ENCODE measurements at regions not wholly inside any gene's neighbourhood (a gene's known extent, or its start where the extent isn't known, plus 50 kb on each side); places are given as distances from the start of the nearest gene placed in this dataset.

DNA sequence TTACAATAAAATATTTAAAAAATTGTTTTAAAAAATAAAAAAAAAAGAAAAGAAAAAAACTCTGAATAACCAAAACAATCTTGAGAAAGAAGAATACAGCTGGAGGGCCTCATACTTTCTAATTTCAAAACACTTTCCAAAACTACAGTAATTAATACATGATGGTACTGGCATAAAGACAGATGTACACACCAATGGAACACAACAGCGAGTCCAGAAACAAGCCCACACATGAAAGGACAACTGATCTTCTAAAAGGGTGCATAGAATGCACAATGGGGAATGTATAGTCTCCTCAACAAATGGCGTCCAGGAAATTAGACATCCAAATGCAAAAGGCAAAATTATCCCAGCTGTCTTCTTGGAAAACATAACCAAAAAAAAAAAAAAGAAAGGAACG is 99.6 kb downstream of the LURAP1L start:
- H3K9me3 Mint-ChIP-seq = peaks cover 3% of the 10 kb centered on the region
- H3K36me3 Mint-ChIP-seq (ENCODE audit: low read depth) = no peaks in the 10 kb centered on the region
- no peaks in the 10 kb centered on the region for H3K27me3 Mint-ChIP-seq
- ChIA-PET POLR2A (no interaction called here), CTCF (no interaction called here)
- H3K27ac Mint-ChIP-seq = no peak overlapping the region
- no peaks in the 10 kb centered on the region for H3K4me1 Mint-ChIP-seq
- no peak overlapping the region for H3K4me3 Mint-ChIP-seq
- no peak for DNase-seq

DNA sequence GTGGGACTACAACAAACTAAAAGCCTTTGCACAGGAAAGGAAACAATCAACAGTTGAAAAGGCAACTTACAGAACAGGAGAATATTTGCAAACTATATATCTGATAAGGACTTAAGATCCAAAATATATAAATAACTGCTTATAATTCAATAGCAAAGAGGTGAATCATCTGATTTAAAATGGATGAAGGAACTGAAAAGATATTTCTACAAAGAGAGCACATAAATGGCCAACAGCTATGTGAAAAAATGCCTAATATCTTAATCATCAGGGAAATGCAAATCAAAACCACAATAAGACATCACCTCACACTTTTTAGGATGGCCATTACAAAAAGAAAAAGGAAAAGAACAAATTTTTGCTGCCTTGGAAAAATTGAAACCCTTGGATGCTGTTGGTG is 100.4 kb downstream of the LURAP1L start:
- Mint-ChIP-seq H3K4me1 (no peaks in the 10 kb centered on the region), H3K27me3 (no peaks in the 10 kb centered on the region), H3K27ac (no peak overlapping the region), H3K9me3 (peaks cover 3% of the 10 kb centered on the region), H3K4me3 (no peak overlapping the region), H3K36me3 (ENCODE audit: low read depth) (no peaks in the 10 kb centered on the region)
- CTCF ChIA-PET = no interaction called here
- POLR2A ChIA-PET = no interaction called here
- DNase-seq = no peak

DNA sequence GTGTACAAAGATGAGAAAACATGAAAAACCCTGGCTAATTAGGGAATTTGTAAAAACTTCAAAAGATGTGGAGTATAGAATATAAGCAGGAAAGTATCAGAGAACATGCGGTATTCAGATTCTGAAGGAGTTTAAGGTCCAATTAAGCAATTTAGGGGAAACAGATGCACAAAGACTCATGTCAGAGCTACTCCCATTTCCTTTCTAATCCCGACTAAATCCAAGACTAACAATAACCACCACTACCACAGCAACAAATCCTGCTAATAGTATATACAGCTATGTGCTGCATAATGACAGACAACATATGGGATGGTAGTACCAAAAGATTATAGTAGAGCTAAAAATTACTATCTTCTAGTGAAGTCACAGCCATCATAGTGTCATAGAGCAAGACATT is 102.1 kb downstream of the LURAP1L start:
- no peaks in the 10 kb centered on the region for H3K27me3 Mint-ChIP-seq
- H3K9me3 Mint-ChIP-seq = peaks cover 3% of the 10 kb centered on the region
- H3K27ac Mint-ChIP-seq = no peak overlapping the region
- H3K4me1 Mint-ChIP-seq = no peaks in the 10 kb centered on the region
- H3K36me3 Mint-ChIP-seq (ENCODE audit: low read depth) = no peaks in the 10 kb centered on the region
- no peak overlapping the region for H3K4me3 Mint-ChIP-seq
- no peak for DNase-seq
- ChIA-PET CTCF (no interaction called here), POLR2A (no interaction called here)

DNA sequence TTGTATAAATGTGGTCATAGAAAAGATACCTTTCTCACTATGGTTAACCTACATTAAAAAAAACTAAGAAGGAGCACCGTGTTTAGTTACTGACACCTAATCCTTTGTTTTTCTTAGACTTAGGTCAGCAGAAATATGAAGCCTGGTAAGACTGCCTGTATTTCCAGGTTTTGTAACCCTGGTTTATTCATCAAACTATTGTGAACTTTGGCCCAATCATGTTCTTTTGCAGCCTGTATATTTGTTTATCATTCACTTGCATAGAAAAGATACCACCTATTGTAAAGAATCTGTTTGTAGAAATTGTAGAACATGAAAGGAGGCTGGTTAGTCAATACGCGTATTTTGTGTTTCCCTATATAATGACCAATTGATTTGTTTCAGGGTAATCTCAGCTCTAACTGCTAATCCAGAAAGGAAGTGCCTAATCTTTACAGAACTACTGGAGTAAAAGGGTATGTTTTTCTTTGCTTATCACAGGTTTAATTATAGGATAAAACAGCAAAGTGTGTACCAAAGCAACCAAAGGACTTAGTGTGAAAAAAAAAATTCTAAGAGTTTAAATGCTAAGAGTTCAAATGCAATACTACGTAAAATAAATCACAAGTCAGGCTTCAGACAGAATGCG is 103.6 kb downstream of the LURAP1L start:
- Mint-ChIP-seq H3K9me3 (no peaks in the 10 kb centered on the region), H3K27ac (no peak overlapping the region), H3K27me3 (no peaks in the 10 kb centered on the region), H3K4me3 (no peak overlapping the region), H3K4me1 (no peaks in the 10 kb centered on the region), H3K36me3 (ENCODE audit: low read depth) (no peaks in the 10 kb centered on the region)
- DNase-seq = no peak
- CTCF ChIA-PET = no interaction called here
- POLR2A ChIA-PET = no interaction called here

GRCh38 chr9:12879961-12880360 is 105.1 kb downstream of the LURAP1L start:
- CTCF ChIA-PET = no interaction called here
- H3K9me3 Mint-ChIP-seq = no peaks in the 10 kb centered on the region
- POLR2A ChIA-PET = no interaction called here
- no peaks in the 10 kb centered on the region for H3K4me1 Mint-ChIP-seq
- H3K4me3 Mint-ChIP-seq = no peak overlapping the region
- H3K27me3 Mint-ChIP-seq = no peaks in the 10 kb centered on the region
- no peaks in the 10 kb centered on the region for H3K36me3 Mint-ChIP-seq (ENCODE audit: low read depth)
- no peak for DNase-seq
- H3K27ac Mint-ChIP-seq = no peak overlapping the region

GRCh38 chr9:12880406-12881015 is 105.7 kb downstream of the LURAP1L start:
- Mint-ChIP-seq H3K4me3 (no peak overlapping the region), H3K27ac (no peak overlapping the region), H3K9me3 (no peaks in the 10 kb centered on the region), H3K27me3 (no peaks in the 10 kb centered on the region), H3K36me3 (ENCODE audit: low read depth) (no peaks in the 10 kb centered on the region), H3K4me1 (no peaks in the 10 kb centered on the region)
- DNase-seq = no peak
- CTCF ChIA-PET = no interaction called here
- POLR2A ChIA-PET = no interaction called here

DNA sequence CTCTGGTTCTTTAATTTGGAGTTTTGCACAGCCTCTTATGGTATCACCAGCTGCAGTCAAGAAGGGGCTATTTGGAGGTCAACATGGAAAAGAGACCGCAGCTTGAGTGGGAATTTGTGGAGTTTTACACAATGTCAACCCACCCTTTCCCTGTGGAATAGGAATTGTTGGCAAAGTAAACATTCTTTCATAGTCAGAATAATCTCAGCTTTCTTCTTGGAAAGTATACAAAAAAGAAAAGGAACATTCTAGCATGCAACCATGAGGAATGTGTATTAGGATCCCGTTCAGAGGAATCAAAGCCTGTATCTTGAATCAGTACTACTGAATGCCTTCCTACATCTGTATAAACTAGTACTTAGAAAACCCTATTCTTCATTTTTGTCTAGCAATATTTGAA is 107.6 kb downstream of the LURAP1L start:
- H3K36me3 Mint-ChIP-seq (ENCODE audit: low read depth) = no peaks in the 10 kb centered on the region
- CTCF ChIA-PET = no interaction called here
- H3K4me3 Mint-ChIP-seq = no peak overlapping the region
- peaks cover 5% of the 10 kb centered on the region for H3K9me3 Mint-ChIP-seq
- DNase-seq = no peak
- no peaks in the 10 kb centered on the region for H3K27me3 Mint-ChIP-seq
- H3K27ac Mint-ChIP-seq = no peak overlapping the region
- POLR2A ChIA-PET = no interaction called here
- no peaks in the 10 kb centered on the region for H3K4me1 Mint-ChIP-seq

DNA sequence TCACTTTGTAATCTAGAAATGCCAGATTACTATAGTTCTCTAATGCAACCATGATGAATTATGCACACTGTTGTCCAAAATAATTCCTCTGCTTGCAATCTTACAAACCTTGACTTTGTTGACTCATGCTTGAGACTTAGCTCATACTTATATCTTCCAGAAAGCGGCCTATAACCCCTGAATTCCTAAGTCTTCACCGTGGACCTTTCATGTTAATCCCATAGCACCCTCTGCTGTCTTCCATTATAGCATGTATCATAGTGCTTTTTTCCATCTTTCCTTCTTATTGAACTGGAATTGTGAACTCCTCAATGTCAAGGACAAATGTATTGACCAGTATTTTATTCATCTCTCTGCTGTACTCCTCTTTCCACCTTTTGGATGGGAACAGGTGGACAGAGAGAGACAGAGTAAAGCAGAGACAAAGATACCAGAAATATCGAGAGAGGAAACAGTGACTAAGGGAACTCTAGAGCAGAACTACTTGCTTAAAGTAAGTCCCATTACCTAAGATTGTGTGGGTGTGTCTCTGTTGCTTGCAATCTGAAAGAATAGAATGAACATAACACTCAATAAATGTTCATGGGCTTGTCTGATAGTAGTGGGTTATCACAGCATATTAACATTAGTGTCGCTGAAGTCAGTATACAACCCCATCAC is 110.0 kb downstream of the LURAP1L start:
- no peaks in the 10 kb centered on the region for H3K27me3 Mint-ChIP-seq
- ChIA-PET CTCF (no interaction called here), POLR2A (no interaction called here)
- peaks cover 10% of the 10 kb centered on the region for H3K9me3 Mint-ChIP-seq
- no peak for DNase-seq
- H3K4me1 Mint-ChIP-seq = no peaks in the 10 kb centered on the region
- H3K36me3 Mint-ChIP-seq (ENCODE audit: low read depth) = no peaks in the 10 kb centered on the region
- H3K27ac Mint-ChIP-seq = no peak overlapping the region
- H3K4me3 Mint-ChIP-seq = no peak overlapping the region

DNA sequence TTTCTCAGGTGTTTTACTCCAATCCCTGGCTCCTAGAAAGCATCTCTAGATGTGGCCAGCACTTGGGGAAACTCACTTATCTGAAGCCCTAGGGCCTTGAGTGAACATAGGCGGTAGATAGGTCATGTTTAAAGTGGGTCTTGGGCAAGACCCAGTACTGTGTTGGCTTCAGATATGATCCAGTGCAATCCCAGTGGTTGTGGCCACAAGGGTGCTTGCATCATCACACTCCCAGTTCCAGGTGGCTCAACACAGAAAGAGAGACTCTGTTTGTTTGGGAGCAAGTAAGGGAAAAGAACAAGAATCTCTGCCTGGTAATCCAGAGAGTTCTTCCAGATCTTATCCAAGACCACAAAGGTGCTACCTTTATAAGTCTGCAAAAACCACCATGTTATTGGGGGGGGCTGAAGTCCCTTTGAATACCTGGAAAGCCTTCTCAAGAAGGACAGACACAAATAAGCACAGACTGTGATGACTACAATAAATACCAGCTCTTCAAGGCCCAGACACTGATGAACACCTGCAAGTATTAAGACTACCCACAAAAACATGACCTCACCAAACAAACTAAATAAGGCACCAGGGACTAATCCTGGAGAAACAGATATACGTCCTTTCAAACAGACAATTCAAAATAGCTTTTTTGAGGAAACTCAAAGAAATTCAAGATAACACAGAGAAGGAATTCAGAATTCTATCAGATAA is 114.7 kb downstream of the LURAP1L start:
- no peak for DNase-seq
- Mint-ChIP-seq H3K27me3 (no peaks in the 10 kb centered on the region), H3K4me1 (no peaks in the 10 kb centered on the region), H3K27ac (no peak overlapping the region), H3K36me3 (ENCODE audit: low read depth) (no peaks in the 10 kb centered on the region), H3K9me3 (peaks cover 20% of the 10 kb centered on the region), H3K4me3 (no peak overlapping the region)
- POLR2A ChIA-PET = no interaction called here
- CTCF ChIA-PET = no interaction called here

DNA sequence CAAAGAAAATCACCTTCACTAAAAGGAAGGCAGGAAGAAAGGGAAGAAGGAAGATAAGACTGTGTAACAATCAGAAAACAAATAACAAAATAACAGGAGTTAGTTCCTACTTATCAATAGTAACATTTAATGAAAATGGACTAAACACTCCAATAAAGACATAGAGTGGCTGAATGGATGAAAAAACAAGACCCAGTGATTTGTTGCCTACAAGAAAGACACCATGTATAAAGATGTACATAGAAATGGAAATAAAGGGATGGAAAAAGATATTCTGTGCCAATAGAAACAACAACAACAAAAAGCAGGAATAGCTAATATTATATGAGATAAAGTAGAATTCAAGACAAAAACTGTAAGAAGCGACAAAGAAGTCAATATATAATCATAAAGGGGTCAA is 116.8 kb downstream of the LURAP1L start:
- ChIA-PET POLR2A (no interaction called here), CTCF (no interaction called here)
- no peak for DNase-seq
- Mint-ChIP-seq H3K4me3 (no peak overlapping the region), H3K4me1 (no peaks in the 10 kb centered on the region), H3K27ac (no peak overlapping the region), H3K36me3 (ENCODE audit: low read depth) (no peaks in the 10 kb centered on the region), H3K9me3 (peaks cover 20% of the 10 kb centered on the region), H3K27me3 (no peaks in the 10 kb centered on the region)

DNA sequence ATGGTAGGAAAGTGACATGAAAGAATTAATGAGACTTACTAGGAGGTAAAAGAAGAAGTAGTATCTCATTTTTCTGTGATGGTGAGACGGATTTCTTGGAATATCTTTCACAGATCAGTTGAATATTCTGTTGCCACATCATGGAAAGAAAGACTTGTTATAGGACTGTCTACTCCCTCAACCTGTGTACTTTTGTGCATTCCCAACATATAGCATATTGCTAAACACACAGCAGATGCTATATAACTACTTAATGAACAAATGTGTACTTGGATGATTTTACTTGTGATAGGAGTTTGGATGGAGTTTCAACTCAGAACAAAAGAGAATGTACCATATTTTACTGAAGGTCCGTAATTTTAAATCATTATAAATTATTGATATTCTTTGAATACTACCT is 128.5 kb downstream of the LURAP1L start:
- Mint-ChIP-seq H3K27ac (no peak overlapping the region), H3K9me3 (peaks cover 8% of the 10 kb centered on the region), H3K27me3 (no peaks in the 10 kb centered on the region), H3K4me1 (no peaks in the 10 kb centered on the region), H3K4me3 (no peak overlapping the region), H3K36me3 (ENCODE audit: low read depth) (no peaks in the 10 kb centered on the region)
- ChIA-PET CTCF (no interaction called here), POLR2A (no interaction called here)
- no peak for DNase-seq

DNA sequence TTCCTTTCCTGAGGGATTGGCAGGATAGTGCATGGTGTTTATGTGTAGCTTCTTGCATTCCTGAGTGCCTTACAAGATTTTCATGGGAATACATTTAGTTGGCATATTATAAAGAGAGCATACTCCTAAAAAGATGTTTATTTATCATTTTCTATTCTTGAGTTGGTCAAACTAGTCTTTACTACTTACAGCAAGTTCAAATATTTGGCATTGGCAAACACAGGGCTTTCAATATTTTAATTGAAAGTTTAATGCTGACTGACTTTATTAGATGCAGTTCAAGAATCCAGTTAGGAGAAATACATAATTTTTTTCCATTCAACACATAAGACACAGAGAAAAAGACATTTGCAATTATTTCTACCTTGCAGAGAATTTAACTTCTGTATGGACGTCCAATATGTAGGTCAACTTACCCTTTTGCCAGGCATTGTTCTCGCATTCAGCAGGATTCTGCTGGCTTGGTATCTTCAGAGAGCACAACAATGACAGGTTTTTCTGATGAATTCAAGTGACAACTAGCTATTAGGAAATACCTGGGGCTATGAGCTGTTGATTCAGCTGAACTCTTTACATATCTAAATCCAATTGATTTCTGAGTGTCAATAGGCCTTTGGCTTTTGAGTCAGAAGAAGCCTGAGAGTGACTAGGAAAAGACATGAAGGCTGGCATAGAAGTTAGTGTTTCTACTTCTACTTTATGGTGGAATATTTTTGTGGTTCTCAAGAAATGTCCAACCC is 129.6 kb downstream of the LURAP1L start:
- H3K27ac Mint-ChIP-seq = no peak overlapping the region
- POLR2A ChIA-PET = no interaction called here
- H3K4me1 Mint-ChIP-seq = no peaks in the 10 kb centered on the region
- no peak for DNase-seq
- H3K27me3 Mint-ChIP-seq = no peaks in the 10 kb centered on the region
- peaks cover 8% of the 10 kb centered on the region for H3K9me3 Mint-ChIP-seq
- no peaks in the 10 kb centered on the region for H3K36me3 Mint-ChIP-seq (ENCODE audit: low read depth)
- H3K4me3 Mint-ChIP-seq = no peak overlapping the region
- CTCF ChIA-PET = no interaction called here

DNA sequence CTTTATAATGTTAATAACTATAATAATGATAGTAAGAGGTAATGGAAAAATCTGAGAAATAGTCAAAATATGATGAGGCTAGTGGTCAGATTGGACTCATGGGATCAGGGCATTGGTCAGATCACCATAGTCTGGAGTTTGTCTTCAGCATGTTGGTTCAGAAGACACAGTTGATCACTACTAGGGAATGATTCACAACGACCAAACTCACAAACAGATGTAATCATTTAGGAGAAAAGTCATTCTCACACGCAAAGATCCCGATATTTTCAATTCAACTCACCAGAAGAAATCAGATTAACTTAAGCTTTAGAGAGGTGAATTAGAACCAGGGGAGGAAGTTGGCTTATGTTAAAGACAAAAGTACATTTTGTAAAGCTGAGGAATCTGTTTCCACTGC is 131.8 kb downstream of the LURAP1L start:
- ChIA-PET POLR2A (no interaction called here), CTCF (no interaction called here)
- H3K27me3 Mint-ChIP-seq = no peaks in the 10 kb centered on the region
- no peaks in the 10 kb centered on the region for H3K4me1 Mint-ChIP-seq
- no peak for DNase-seq
- no peaks in the 10 kb centered on the region for H3K36me3 Mint-ChIP-seq (ENCODE audit: low read depth)
- H3K27ac Mint-ChIP-seq = no peak overlapping the region
- no peak overlapping the region for H3K4me3 Mint-ChIP-seq
- H3K9me3 Mint-ChIP-seq = peaks cover 6% of the 10 kb centered on the region
